SU-DHL-6 (cell line): ENCODE measurements at regions not wholly inside any gene's neighbourhood (a gene's known extent, or its start where the extent isn't known, plus 50 kb on each side); places are given as distances from the start of the nearest gene placed in this dataset.

Experiments
- H2AFZ ChIP-seq: fragments of 200-600 bp; sonication (generic); 2 replicates; pipeline ENCODE4 v1.6.1; 2014; ENCODE audit warnings: low read depth, mild to moderate bottlenecking, moderate library complexity, mixed read lengths, antibody characterized with exemption, low read length; ENCODE audit not compliant: severe bottlenecking
- H3F3A ChIP-seq: fragments of 200-600 bp; shearing (Covaris generic); 2 replicates; pipeline ENCODE4 v1.6.0; 2016; ENCODE audit warnings: antibody characterized with exemption, mild to moderate bottlenecking; ENCODE audit not compliant: insufficient read depth
- H3K27ac ChIP-seq: fragments of 200-600 bp; sonication (generic); 2 replicates; pipeline ENCODE4 v1.5.1; 2016; ENCODE audit warnings: low read depth, mild to moderate bottlenecking, low read length, moderate library complexity, mixed read lengths
- H3K27me3 ChIP-seq: fragments of 200-600 bp; sonication (generic), shearing (Covaris generic); 2 replicates; pipeline ENCODE4 v1.6.0; 2014; ENCODE audit warnings: mild to moderate bottlenecking, low read length
- H3K36me3 ChIP-seq: fragments of 200-600 bp; sonication (generic); 2 replicates; pipeline ENCODE4 v1.6.1; 2014; ENCODE audit warnings: mild to moderate bottlenecking, low read length, mixed read lengths
- H3K4me2 ChIP-seq: fragments of 300-600, 200-600 bp; shearing (Covaris generic), sonication (generic); 2 replicates; pipeline ENCODE4 v1.6.0; 2014; ENCODE audit warnings: low read length, low read depth, mild to moderate bottlenecking; ENCODE audit not compliant: poor library complexity, severe bottlenecking
- H3K4me3 ChIP-seq: fragments of 200-600 bp; sonication (generic); 2 replicates; pipeline ENCODE4 v1.5.1; 2014; ENCODE audit warnings: antibody characterized with exemption, low read length, mild to moderate bottlenecking, mixed read lengths; ENCODE audit not compliant: insufficient read depth, poor library complexity, severe bottlenecking
- H3K79me2 ChIP-seq: fragments of 200-600 bp; sonication (generic); 2 replicates; pipeline ENCODE4 v1.6.1; 2014; ENCODE audit warnings: mild to moderate bottlenecking, low read length, moderate library complexity; ENCODE audit not compliant: insufficient read depth
- H3K9ac ChIP-seq: fragments of 200-600 bp; sonication (generic); 2 replicates; pipeline ENCODE4 v1.7.0; 2014; ENCODE audit warnings: mild to moderate bottlenecking, low read length
- H3K9me2 ChIP-seq: fragments of 200-600 bp; sonication (generic); replicated peaks from 2 replicates; pipeline ENCODE4 v1.6.1; 2014; ENCODE audit warnings: low read length; ENCODE audit not compliant: insufficient read depth
- H3K9me3 ChIP-seq: fragments of 200-600 bp; sonication (generic); 2 replicates; pipeline ENCODE4 v1.6.1; 2014; ENCODE audit warnings: low read length, mixed read lengths; ENCODE audit not compliant: insufficient read depth
- H4K20me1 ChIP-seq: fragments of 200-600 bp; sonication (generic); 2 replicates; pipeline ENCODE4 v1.6.1; 2014; ENCODE audit warnings: low read depth, mild to moderate bottlenecking, antibody characterized with exemption, low read length, moderate library complexity, mixed read lengths
- EZH2phosphoT487 ChIP-seq: fragments of 200-600 bp; sonication (generic), shearing (Covaris generic); conservative IDR thresholded peaks from 2 replicates; pipeline ENCODE4 v1.6.1; 2018; ENCODE audit warnings: mild to moderate bottlenecking, antibody characterized with exemption, low read length, moderate library complexity, mixed read lengths
- TF ChIP-seq, protein P1 (sequence below): fragments of 200-600 bp; sonication (generic); IDR thresholded peaks from one replicate; pipeline ENCODE4 v1.5.1; 2017; ENCODE audit warnings: antibody characterized with exemption, mild to moderate bottlenecking, low read length, moderate library complexity; ENCODE audit not compliant: insufficient read depth, poor library complexity, severe bottlenecking

DNA sequence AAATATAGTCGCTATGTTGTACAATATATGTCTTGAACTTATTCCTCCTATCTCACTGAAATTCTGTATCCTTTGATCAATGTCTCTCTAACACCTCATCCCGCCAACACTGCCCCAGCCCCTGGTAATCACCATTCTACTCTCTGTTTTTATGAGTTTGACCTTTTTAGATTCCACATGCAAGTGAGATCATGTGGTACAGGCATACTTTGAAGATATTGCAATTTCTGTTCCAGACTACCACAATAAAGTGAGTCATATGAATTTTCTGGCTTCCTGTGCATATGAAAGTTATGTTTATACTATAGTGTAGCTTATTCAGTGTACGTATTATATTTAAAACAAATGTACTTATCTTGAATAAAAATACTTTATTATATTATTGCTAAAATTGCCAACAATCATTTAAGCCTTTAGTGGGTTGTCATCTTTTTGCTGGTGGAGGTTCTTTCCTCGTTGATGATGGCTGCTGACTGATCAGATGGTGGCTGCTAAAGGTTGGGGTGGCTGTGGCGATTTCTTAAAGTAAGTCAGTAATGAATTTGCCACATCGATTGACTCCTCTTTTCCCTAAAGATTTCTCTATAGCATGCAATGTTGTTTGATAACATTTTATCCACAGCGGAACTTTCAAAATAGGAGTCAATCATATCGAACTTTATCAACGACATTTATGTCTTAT lies 257.2 kb downstream of the NFKBIZ start:
- no peaks in the 10 kb centered on the region for H3K9me2 ChIP-seq
- H4K20me1 ChIP-seq, result no peaks in the 10 kb centered on the region
- no peaks in the 10 kb centered on the region for H3F3A ChIP-seq
- no peaks in the 10 kb centered on the region for H3K79me2 ChIP-seq
- no peak overlapping the region for H3K27ac ChIP-seq
- TF ChIP-seq EZH2phosphoT487, result no peak
- TF ChIP-seq, protein P1, sequence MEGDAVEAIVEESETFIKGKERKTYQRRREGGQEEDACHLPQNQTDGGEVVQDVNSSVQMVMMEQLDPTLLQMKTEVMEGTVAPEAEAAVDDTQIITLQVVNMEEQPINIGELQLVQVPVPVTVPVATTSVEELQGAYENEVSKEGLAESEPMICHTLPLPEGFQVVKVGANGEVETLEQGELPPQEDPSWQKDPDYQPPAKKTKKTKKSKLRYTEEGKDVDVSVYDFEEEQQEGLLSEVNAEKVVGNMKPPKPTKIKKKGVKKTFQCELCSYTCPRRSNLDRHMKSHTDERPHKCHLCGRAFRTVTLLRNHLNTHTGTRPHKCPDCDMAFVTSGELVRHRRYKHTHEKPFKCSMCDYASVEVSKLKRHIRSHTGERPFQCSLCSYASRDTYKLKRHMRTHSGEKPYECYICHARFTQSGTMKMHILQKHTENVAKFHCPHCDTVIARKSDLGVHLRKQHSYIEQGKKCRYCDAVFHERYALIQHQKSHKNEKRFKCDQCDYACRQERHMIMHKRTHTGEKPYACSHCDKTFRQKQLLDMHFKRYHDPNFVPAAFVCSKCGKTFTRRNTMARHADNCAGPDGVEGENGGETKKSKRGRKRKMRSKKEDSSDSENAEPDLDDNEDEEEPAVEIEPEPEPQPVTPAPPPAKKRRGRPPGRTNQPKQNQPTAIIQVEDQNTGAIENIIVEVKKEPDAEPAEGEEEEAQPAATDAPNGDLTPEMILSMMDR, result no peak
- H3K4me3 ChIP-seq, result no peak overlapping the region
- H3K36me3 ChIP-seq, result no peaks in the 10 kb centered on the region
- H3K9ac ChIP-seq, result no peak overlapping the region
- no peaks in the 10 kb centered on the region for H3K9me3 ChIP-seq
- no peak overlapping the region for H2AFZ ChIP-seq
- H3K4me2 ChIP-seq, result no peak overlapping the region
- no peaks in the 10 kb centered on the region for H3K27me3 ChIP-seq

DNA sequence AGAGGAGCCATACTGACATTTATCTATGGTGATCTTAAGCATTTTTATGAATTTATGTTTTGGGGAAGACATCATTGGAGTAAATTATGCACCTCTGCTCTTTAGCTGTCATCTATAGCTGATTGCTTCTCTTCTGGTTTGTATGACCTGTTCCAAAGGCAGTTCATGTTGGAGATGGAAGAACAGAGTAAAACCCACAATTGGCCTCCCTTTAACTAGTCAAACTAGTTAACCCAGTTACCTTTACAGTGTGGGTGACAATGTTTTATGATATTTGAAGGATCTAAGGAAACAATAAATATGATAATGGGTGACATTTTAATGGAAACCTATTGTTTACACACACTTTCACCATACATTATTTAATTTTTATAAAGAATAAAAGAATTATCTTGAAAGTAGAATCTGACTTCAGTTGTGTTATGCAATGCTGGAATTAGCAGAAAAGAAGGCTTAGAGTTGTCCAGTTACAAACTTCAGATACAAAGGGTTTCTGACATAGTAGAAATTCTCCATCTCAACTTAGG lies 263.5 kb downstream of the NFKBIZ start:
- Histone ChIP-seq H4K20me1 (no peaks in the 10 kb centered on the region), H3K4me3 (no peak overlapping the region), H3K9me3 (no peaks in the 10 kb centered on the region), H3K9me2 (no peaks in the 10 kb centered on the region), H3K9ac (no peak overlapping the region), H3K36me3 (no peaks in the 10 kb centered on the region), H2AFZ (no peak overlapping the region), H3K79me2 (no peaks in the 10 kb centered on the region), H3F3A (no peaks in the 10 kb centered on the region), H3K27me3 (no peaks in the 10 kb centered on the region), H3K27ac (no peak overlapping the region), H3K4me2 (no peak overlapping the region)
- no peak for TF ChIP-seq EZH2phosphoT487
- TF ChIP-seq, protein P1, result no peak

DNA sequence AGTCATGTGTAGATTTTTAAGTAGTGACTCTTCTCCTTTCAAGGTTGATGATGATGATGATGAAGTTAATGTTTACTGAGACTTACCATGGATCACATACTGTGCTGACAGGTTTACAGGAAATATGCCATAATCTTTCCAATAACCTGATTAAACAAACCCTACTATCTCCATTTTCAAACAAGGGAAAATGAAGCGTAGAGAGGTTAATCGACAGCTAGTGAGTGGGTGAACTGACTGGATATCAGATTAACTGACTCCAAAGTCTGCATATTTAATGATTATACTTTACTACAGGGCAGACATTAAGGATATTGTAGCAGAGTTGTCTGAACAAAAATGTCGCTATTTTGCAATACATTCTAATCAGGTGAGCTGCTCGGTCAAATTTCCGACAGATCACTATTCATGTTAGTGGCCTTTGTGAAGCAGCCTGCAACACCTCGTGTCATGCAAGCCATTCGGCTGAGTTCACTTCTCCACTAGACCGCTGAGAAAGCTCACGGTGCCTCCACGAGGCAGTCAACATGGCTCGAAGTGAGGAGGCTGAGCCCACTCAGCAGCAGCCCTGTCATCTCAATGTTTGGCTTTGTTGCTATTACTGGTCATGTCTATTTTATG lies 264.2 kb downstream of the NFKBIZ start:
- Histone ChIP-seq H4K20me1 (no peaks in the 10 kb centered on the region), H3K27ac (no peak overlapping the region), H3K36me3 (no peaks in the 10 kb centered on the region), H3K9me2 (no peaks in the 10 kb centered on the region), H3K9me3 (no peaks in the 10 kb centered on the region), H3K4me2 (no peak overlapping the region), H3K4me3 (no peak overlapping the region), H3K27me3 (no peaks in the 10 kb centered on the region), H3K9ac (no peak overlapping the region), H3K79me2 (no peaks in the 10 kb centered on the region), H3F3A (no peaks in the 10 kb centered on the region), H2AFZ (no peak overlapping the region)
- TF ChIP-seq EZH2phosphoT487, result no peak
- TF ChIP-seq, protein P1, result no peak
